ENCODE measurements at regions not wholly inside any gene's neighbourhood (a gene's known extent, or its start where the extent isn't known, plus 50 kb on each side); places are given as distances from the start of the nearest gene placed in this dataset. TPM values are rescaled to one million over a fixed set of nuclear protein-coding genes. Genes with fewer than 3 reads are reported as not detected.
"Not testable (repeated sequence)": the region's sequence is repeated elsewhere in the genome, so short reads cannot be mapped to it uniquely, and the experiment has no call there.

DNA sequence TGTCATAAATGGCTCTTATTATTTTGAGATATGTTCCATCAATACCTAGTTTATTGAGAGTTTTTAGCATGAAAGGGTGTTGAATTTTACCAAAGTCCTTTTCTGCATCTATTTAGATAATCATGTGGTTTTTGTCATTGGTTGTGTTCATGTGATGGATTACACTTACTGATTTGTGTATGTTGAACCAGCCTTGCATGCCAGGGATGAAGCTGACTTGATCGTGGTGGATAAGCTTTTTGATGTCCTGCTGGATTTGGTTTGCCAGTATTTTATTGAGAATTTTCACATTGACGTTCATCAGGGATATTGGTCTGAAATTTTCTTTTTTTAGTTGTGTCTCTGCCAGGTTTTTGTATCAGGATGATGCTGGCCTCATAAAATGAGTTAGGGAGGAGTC lies 58.5 kb upstream of the CDK6 start:
- H3K4me2 ChIP-seq (ENCODE audit: low read length); H3K9ac ChIP-seq (ENCODE audit: low read length); H4K5ac ChIP-seq (ENCODE audit: low read length); H3K36me3 ChIP-seq (ENCODE audit: control insufficient read depth, insufficient read depth, low read length); H3K79me2 ChIP-seq (ENCODE audit: control insufficient read depth, insufficient read depth, low read length); H2BK5ac ChIP-seq (ENCODE audit: low read length); H2AK5ac ChIP-seq (ENCODE audit: low read length); H2BK120ac ChIP-seq (ENCODE audit: low read depth, low read length); H3K23ac ChIP-seq (ENCODE audit: low read length); H3K18ac ChIP-seq (ENCODE audit: low read length); DNase-seq; H3K27ac ChIP-seq (ENCODE audit: low read depth, low read length); H2BK15ac ChIP-seq (replicated peaks; ENCODE audit: low read depth); H3K4me3 ChIP-seq (ENCODE audit: low read length); H3K79me1 ChIP-seq (ENCODE audit: low read length); H3K56ac ChIP-seq (ENCODE audit: low read length); H3K27me3 ChIP-seq (ENCODE audit: insufficient read depth, low read length, poor library complexity); H4K8ac ChIP-seq (ENCODE audit: low read depth, low read length); H3K4me1 ChIP-seq (ENCODE audit: control insufficient read depth, low read depth, low read length); H3K4ac ChIP-seq (ENCODE audit: low read depth, low read length): not testable (repeated sequence)
- whole genome bisulfite sequencing (ENCODE audit: extremely low coverage, insufficient coverage, low lambda C conversion rate), result no CpG with 5 or more reads among the region's 2 CpGs

- Histone ChIP-seq H3K27ac (ENCODE audit: low read depth, low read length) (no peak overlapping the region), H4K8ac (ENCODE audit: low read depth, low read length) (no peak overlapping the region), H3K9ac (ENCODE audit: low read length) (no peak overlapping the region), H3K4me1 (ENCODE audit: control insufficient read depth, low read depth, low read length) (no peaks in the 10 kb centered on the region), H3K79me1 (ENCODE audit: low read length) (no peaks in the 10 kb centered on the region), H3K4ac (ENCODE audit: low read depth, low read length) (no peak overlapping the region), H3K23ac (ENCODE audit: low read length) (no peak overlapping the region), H2BK5ac (ENCODE audit: low read length) (no peak overlapping the region), H2AK5ac (ENCODE audit: low read length) (no peak overlapping the region), H2BK15ac (replicated peaks; ENCODE audit: low read depth) (no peak overlapping the region), H3K4me2 (ENCODE audit: low read length) (no peak overlapping the region), H3K4me3 (ENCODE audit: low read length) (no peak overlapping the region), H4K5ac (ENCODE audit: low read length) (no peak overlapping the region), H3K56ac (ENCODE audit: low read length) (no peak overlapping the region), H3K18ac (ENCODE audit: low read length) (no peak overlapping the region), H3K79me2 (ENCODE audit: control insufficient read depth, insufficient read depth, low read length) (no peaks in the 10 kb centered on the region), H2BK120ac (ENCODE audit: low read depth, low read length) (no peak overlapping the region), H3K36me3 (ENCODE audit: control insufficient read depth, insufficient read depth, low read length) (no peaks in the 10 kb centered on the region), H3K27me3 (ENCODE audit: insufficient read depth, low read length, poor library complexity) (no peaks in the 10 kb centered on the region)
- WGBS (ENCODE audit: extremely low coverage, insufficient coverage, low lambda C conversion rate), result no CpG with 5 or more reads among the region's 3 CpGs
- no peak for DNase-seq
Measured at GRCh38 chr7:92889081-92889480, 52.7 kb upstream of the CDK6 start.

Small RNAs in the stretch of these regions (small RNA-seq; reads per million reads assigned to genes)
- not detected for gene RN7SL7P (ENCODE audit: insufficient read depth)

Data from mesendoderm (in vitro differentiated cells).